Mammary epithelial cell (primary cell): ENCODE measurements at regions not wholly inside any gene's neighbourhood (a gene's known extent, or its start where the extent isn't known, plus 50 kb on each side); places are given as distances from the start of the nearest gene placed in this dataset.

ENCODE experiments used
- CTCF ChIP-seq, 2 donors: IDR thresholded peaks in 1 of 2; conservative IDR thresholded peaks in 1 of 2; 2 replicates each; pipeline ENCODE4 v1.5.1; 2011 to 2012; ENCODE audit warnings: inconsistent platforms in 2 of 2, low read length in 2 of 2, mild to moderate bottlenecking in 2 of 2, control low read depth in 1 of 2, low read depth in 1 of 2; ENCODE audit not compliant: insufficient read depth in 1 of 2; ENCODE audit errors: extremely low read depth in 1 of 2
- EZH2 ChIP-seq: IDR thresholded peaks from 2 replicates; pipeline ENCODE4 v1.6.1; 2012; ENCODE audit warnings: low read length, inconsistent platforms, borderline replicate concordance

GRCh38 chr5:166329149-166329800, 1962.2 kb upstream of the WWC1 start:
- no peak for TF ChIP-seq CTCF (conservative IDR thresholded peaks at IDR 0.05 in 1 of 2, IDR thresholded peaks at IDR 0.05 in 1 of 2; ENCODE audit: extremely low read depth in 1 of 2, insufficient read depth in 1 of 2, low read depth in 1 of 2, low read length in 2 of 2)
- TF ChIP-seq EZH2, result no peak
